Astrocyte (in vitro differentiated cells and primary cell): ENCODE measurements at regions not wholly inside any gene's neighbourhood (a gene's known extent, or its start where the extent isn't known, plus 50 kb on each side); places are given as distances from the start of the nearest gene placed in this dataset.

ENCODE experiments used
- EZH2 ChIP-seq: IDR thresholded peaks from 2 replicates; pipeline ENCODE4 v1.6.1; 2012; ENCODE audit warnings: mild to moderate bottlenecking, low read length, inconsistent platforms; ENCODE audit not compliant: insufficient read depth
- TF ChIP-seq, protein P1 (sequence below): IDR thresholded peaks from 2 replicates; pipeline ENCODE4 v1.5.1; 2011; ENCODE audit warnings: low read depth, mild to moderate bottlenecking, inconsistent platforms, low read length, moderate library complexity; ENCODE audit not compliant: insufficient read depth

DNA sequence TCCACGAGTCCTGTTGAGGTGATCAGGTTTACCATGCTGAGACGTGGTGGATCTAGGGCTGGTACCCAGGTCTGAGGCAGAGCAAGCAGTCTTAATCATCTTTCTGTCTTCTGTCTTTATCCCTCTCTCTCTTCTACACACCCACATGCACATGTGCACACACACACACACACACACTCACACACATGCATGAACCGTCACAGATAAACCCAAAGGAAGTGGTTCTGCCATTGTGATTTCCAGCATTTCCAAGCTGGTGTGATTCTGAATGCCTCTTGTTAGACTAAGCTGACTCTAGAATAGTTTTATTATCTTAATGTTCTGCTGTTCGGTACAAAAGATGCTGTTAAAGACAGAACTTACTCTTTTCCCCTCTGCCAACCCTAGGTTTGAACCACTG, 411.8 kb upstream of the SALL1 start:
- TF ChIP-seq, protein P1, sequence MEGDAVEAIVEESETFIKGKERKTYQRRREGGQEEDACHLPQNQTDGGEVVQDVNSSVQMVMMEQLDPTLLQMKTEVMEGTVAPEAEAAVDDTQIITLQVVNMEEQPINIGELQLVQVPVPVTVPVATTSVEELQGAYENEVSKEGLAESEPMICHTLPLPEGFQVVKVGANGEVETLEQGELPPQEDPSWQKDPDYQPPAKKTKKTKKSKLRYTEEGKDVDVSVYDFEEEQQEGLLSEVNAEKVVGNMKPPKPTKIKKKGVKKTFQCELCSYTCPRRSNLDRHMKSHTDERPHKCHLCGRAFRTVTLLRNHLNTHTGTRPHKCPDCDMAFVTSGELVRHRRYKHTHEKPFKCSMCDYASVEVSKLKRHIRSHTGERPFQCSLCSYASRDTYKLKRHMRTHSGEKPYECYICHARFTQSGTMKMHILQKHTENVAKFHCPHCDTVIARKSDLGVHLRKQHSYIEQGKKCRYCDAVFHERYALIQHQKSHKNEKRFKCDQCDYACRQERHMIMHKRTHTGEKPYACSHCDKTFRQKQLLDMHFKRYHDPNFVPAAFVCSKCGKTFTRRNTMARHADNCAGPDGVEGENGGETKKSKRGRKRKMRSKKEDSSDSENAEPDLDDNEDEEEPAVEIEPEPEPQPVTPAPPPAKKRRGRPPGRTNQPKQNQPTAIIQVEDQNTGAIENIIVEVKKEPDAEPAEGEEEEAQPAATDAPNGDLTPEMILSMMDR: no peak
- TF ChIP-seq EZH2: no peak
